Activated T-helper 1 cell treated with anti-CD3 and anti-CD28 coated beads, Interleukin-12 subunit alpha, Interleukin-12 subunit beta, Interleukin-2, Interleukin-4 antibody, amounts not matched to agents 30 ng/mL and 10 ng/mL and 1 ng/mL, durations not matched to agents 14 hours and 24 hours and 36 hours (primary cell): ENCODE measurements at regions not wholly inside any gene's neighbourhood (a gene's known extent, or its start where the extent isn't known, plus 50 kb on each side); places are given as distances from the start of the nearest gene placed in this dataset.

Experiments used
- DNase-seq: peaks from one replicate; pipeline ENCODE4 v3.0.0; 2021; ENCODE audit warnings: low spot score
- H3K27ac Mint-ChIP-seq: one replicate; pipeline ENCODE4 v1.8.0; 2021; ENCODE audit warnings: mild to moderate bottlenecking, mixed read lengths
- H3K27me3 Mint-ChIP-seq: one replicate; pipeline ENCODE4 v1.8.0; 2022; ENCODE audit warnings: mild to moderate bottlenecking, moderate library complexity, mixed read lengths; ENCODE audit not compliant: insufficient read depth
- H3K36me3 Mint-ChIP-seq: one replicate; pipeline ENCODE4 v1.8.0; 2021; ENCODE audit warnings: low read depth, mixed read lengths
- H3K4me1 Mint-ChIP-seq: one replicate; pipeline ENCODE4 v1.8.0; 2021; ENCODE audit warnings: low read depth, mixed read lengths
- H3K4me3 Mint-ChIP-seq: one replicate; pipeline ENCODE4 v1.8.0; 2021; ENCODE audit warnings: mild to moderate bottlenecking, moderate library complexity, mixed read lengths
- H3K9me3 Mint-ChIP-seq: one replicate; pipeline ENCODE4 v1.8.0; 2021; ENCODE audit warnings: mixed read lengths
- intact Hi-C: fragments of 100-400 bp; cut with micrococcal nuclease; formaldehyde crosslinking; loops from one replicate; pipeline ENCODE4 v1.15.1; 2024

DNA sequence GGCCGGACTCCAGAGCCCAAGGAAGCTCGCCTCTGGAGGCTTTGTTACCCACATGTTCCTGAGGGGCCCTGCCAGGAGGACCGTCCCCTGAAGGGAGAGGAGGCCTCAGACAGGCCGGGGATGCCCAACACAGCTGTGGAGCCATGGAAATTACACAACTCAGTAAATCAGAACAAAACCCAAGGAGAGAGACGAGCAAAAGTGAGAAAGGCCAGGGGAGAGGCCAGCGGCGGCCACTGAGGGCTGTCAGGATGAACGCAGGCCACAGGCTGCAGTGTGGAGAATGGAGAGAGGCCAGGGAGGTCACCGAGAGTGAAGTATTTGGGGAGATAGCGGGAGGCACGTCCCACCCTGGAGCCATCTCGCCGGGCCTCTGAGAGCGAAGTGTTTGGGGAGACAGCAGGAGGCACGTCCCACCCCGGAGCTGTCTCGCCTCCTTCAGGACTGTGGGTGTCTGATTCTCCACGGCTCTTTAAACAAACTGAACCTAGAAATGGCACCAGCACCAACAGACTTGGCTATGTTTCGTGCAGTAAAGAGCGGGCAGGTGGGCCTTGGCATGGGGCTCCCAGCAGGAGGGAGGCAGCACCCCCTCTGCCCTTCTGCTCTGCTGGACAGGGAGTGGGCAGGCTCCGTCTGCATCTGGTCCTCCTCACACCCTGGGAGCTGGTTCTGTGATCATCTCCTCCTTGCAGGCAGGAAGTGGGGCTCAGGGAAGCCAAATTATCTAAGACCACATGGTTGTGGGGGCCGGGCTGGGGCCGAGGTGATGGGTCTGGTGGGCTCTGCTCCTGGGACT is 91.0 kb downstream of the YTHDF1 start:
- Mint-ChIP-seq H3K27me3 (no peaks in the 10 kb centered on the region), H3K36me3 (no peaks in the 10 kb centered on the region), H3K9me3 (no peaks in the 10 kb centered on the region), H3K4me1 (no peaks in the 10 kb centered on the region), H3K27ac (no peak overlapping the region), H3K4me3 (no peak overlapping the region)
- intact Hi-C loops, result no loop called here
- no peak for DNase-seq

DNA sequence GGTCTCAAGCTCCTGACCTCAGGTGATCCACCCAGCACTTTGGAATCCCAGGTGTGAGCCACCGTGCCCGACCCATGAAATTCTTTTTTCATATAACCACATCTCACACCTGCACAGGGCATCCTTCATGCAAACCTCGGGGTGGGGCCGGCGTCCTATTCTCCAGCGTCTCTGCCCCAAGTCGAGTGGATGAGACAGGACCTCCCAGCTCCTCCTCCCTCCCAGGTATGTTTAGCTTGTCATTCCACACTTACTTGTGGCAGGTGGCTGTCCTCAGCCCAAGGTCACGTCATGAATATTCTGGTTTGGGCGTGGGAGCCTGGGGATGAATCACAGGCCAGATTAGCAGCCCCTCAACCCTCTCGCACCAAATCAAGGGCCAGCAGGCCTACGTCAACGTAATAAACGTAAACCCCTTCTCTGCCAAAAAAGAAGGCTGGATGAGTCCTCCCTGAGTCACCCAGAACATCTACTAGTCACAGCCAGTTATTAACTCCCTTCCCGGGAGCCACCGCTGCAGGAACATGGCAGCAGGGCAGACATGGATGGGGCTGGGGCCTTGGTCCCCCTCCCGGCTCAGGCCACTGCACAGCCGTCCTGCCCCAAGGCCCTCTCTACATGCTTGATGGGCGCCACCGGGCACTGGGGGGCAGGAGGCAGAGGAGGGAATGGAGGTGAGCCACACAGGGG is 91.7 kb downstream of the YTHDF1 start:
- intact Hi-C loops, result no loop called here
- Mint-ChIP-seq H3K4me1 (no peaks in the 10 kb centered on the region), H3K9me3 (no peaks in the 10 kb centered on the region), H3K27ac (no peak overlapping the region), H3K36me3 (no peaks in the 10 kb centered on the region), H3K27me3 (no peaks in the 10 kb centered on the region), H3K4me3 (no peak overlapping the region)
- DNase-seq, result no peak

DNA sequence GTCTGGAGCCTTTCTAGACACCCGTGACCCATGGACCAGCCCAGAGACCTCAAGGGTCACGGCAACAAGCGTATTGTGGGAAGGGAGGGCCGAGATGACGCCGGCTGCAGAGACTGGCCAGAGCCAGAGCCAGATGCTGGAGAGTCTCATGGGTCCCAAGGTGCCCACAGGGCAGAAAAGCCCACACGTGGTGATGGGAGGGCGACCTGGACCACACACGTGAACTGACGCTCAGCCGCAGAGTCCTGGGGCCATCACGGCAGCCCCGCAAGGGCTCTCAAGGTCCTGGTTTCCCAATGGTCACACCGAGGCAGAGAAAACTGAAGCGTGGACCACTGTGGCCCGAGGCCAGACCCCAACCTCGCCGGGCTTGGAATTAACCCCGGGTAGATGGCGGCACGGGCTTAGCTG is 92.6 kb downstream of the YTHDF1 start:
- Mint-ChIP-seq H3K36me3 (no peaks in the 10 kb centered on the region), H3K4me1 (no peaks in the 10 kb centered on the region), H3K27me3 (no peaks in the 10 kb centered on the region), H3K27ac (no peak overlapping the region), H3K4me3 (no peak overlapping the region), H3K9me3 (no peaks in the 10 kb centered on the region)
- no peak for DNase-seq
- intact Hi-C loops, result no loop called here

DNA sequence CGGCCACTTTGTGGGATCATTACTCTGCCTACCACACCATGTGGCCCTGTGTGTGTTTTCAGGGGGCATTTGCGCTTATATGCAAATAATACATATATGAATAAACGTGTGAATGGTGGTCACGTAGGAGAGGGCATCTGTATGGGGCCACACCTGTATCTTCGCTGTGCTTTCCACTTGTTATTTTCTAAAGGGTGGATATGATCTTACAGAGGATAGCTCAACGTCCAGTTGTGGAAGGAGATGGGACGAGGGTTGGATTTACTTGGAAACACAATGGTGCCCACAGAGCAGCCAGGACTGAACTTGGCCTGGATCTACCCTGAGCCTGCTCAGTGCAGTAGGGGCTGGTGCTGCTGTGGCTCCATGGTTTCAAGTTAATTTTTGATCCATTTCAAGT is 93.3 kb downstream of the YTHDF1 start:
- intact Hi-C loops, result no loop called here
- no peak for DNase-seq
- Mint-ChIP-seq H3K27ac (no peak overlapping the region), H3K36me3 (no peaks in the 10 kb centered on the region), H3K4me1 (no peaks in the 10 kb centered on the region), H3K4me3 (no peak overlapping the region), H3K27me3 (no peaks in the 10 kb centered on the region), H3K9me3 (no peaks in the 10 kb centered on the region)

DNA sequence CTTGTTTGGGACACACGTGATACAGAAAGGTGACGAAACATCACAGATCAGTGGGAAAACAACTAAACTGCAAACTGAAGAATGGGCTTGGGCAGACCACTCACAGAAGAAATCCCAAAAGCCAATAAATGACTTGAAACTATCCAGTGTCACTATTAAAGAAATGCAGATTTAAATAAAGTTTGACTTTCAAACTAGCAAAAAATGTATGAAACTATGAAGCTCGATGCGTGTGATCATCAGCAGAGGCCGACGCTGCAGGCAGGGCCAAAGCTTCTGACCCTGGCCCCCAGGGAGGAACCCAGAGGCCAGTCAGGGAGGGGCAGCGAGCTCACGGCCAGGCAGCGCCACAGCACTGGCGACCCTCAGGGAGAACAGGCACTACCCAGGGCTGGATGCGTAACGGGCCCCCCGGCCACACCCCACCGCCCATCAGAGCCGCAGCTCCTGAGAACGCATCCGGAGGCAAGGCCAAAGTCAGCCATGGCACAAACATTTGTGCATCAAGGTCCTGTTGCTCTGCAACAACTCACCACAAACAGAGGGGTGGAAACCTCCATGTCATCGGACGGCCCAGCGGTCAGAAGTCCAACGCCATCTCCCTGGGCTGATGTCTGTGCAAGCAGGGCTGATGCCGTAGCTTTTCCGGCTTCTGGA is 94.1 kb downstream of the YTHDF1 start:
- no peaks in the 10 kb centered on the region for H3K9me3 Mint-ChIP-seq
- peaks cover 2% of the 10 kb centered on the region for H3K27me3 Mint-ChIP-seq
- H3K27ac Mint-ChIP-seq, result no peak overlapping the region
- intact Hi-C loops, result no loop called here
- no peaks in the 10 kb centered on the region for H3K36me3 Mint-ChIP-seq
- no peak for DNase-seq
- H3K4me3 Mint-ChIP-seq, result no peak overlapping the region
- no peaks in the 10 kb centered on the region for H3K4me1 Mint-ChIP-seq

GRCh38 chr20:63121246-63121645 is 94.7 kb downstream of the YTHDF1 start:
- DNase-seq, result no peak
- H3K4me1 Mint-ChIP-seq, result no peaks in the 10 kb centered on the region
- intact Hi-C loops, result no loop called here
- no peaks in the 10 kb centered on the region for H3K36me3 Mint-ChIP-seq
- no peak overlapping the region for H3K4me3 Mint-ChIP-seq
- no peaks in the 10 kb centered on the region for H3K9me3 Mint-ChIP-seq
- peaks cover 4% of the 10 kb centered on the region for H3K27me3 Mint-ChIP-seq
- no peak overlapping the region for H3K27ac Mint-ChIP-seq

DNA sequence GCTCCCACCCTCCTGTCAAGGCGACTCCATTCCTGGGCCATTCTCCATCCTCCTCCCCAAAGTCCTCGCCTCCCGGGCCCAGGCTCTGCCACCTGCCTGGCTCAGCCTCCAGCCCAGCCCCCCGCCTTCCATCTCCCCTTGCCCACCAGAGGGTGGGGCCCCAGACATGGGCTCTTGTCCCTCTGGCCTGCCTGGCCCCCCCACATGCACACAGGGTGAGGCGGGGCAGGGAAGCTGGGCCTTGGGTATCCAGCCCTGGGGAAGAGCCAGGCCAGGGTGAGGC is 95.2 kb downstream of the YTHDF1 start:
- no peaks in the 10 kb centered on the region for H3K9me3 Mint-ChIP-seq
- intact Hi-C loops, result no loop called here
- no peak overlapping the region for H3K27ac Mint-ChIP-seq
- no peaks in the 10 kb centered on the region for H3K4me1 Mint-ChIP-seq
- no peak for DNase-seq
- H3K4me3 Mint-ChIP-seq, result no peak overlapping the region
- H3K27me3 Mint-ChIP-seq, result peaks cover 7% of the 10 kb centered on the region
- H3K36me3 Mint-ChIP-seq, result no peaks in the 10 kb centered on the region

DNA sequence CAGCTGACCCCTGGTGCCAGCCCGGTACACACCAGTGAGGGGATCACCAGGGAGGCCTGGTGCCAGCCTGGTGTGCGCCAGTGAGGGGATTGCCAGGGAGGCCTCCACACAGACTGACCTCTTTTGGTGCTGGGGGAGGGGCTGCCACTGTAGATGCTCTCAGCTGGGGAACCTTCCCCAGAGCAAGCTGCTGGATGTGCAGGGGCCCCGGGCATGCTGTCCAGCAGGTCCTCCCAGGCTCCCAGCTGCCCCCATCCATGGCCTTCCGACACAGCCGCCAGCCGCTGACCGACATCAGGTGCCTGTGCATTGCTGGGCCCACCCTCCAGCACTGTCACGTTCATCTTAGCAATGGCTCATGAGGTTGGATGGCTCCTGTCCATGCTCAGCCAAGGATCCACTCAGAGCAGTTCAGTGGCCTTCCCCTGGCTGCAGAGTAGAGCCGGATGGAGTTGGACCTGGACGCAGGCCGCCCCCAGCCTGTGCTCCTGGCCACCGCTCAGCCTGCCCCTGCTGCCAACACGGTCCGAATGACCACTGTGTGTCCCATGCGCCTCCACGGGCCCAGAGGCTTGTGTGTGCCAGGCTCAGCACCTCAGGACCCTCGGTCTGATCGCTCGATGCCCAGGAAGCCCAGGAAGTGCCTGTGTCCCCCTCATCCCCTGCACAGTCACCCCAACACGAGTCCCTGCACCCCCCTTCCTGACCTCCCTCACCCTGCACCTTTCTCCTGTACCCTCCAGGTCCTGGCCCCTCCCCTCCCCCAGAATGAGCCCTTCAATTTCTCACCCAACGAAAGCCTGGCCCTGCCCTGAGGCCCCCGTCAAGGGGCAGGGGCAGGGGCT is 95.7 kb downstream of the YTHDF1 start:
- H3K36me3 Mint-ChIP-seq, result no peaks in the 10 kb centered on the region
- no peaks in the 10 kb centered on the region for H3K4me1 Mint-ChIP-seq
- H3K27me3 Mint-ChIP-seq, result peaks cover 7% of the 10 kb centered on the region
- H3K27ac Mint-ChIP-seq, result no peak overlapping the region
- no peak for DNase-seq
- intact Hi-C loops, result no loop called here
- H3K4me3 Mint-ChIP-seq, result no peak overlapping the region
- H3K9me3 Mint-ChIP-seq, result no peaks in the 10 kb centered on the region

- H3K27me3 Mint-ChIP-seq, result peaks cover 12% of the 10 kb centered on the region
- H3K4me1 Mint-ChIP-seq, result no peaks in the 10 kb centered on the region
- DNase-seq, result no peak
- no peaks in the 10 kb centered on the region for H3K9me3 Mint-ChIP-seq
- no peaks in the 10 kb centered on the region for H3K36me3 Mint-ChIP-seq
- no peak overlapping the region for H3K4me3 Mint-ChIP-seq
- intact Hi-C loops, result no loop called here
- H3K27ac Mint-ChIP-seq, result no peak overlapping the region
Measured at GRCh38 chr20:63119121-63119962, 96.6 kb downstream of the YTHDF1 start.

GRCh38 chr20:63118303-63119120 is 97.4 kb downstream of the YTHDF1 start:
- Mint-ChIP-seq H3K4me3 (no peak overlapping the region), H3K36me3 (no peaks in the 10 kb centered on the region), H3K9me3 (no peaks in the 10 kb centered on the region), H3K27ac (no peak overlapping the region), H3K27me3 (peaks cover 12% of the 10 kb centered on the region), H3K4me1 (no peaks in the 10 kb centered on the region)
- DNase-seq, result no peak
- intact Hi-C loops, result no loop called here

- no peak overlapping the region for H3K4me3 Mint-ChIP-seq
- no peaks in the 10 kb centered on the region for H3K9me3 Mint-ChIP-seq
- no peak overlapping the region for H3K27ac Mint-ChIP-seq
- DNase-seq, result no peak
- H3K27me3 Mint-ChIP-seq, result peaks cover 12% of the 10 kb centered on the region
- H3K36me3 Mint-ChIP-seq, result no peaks in the 10 kb centered on the region
- intact Hi-C loops, result no loop called here
- H3K4me1 Mint-ChIP-seq, result no peaks in the 10 kb centered on the region
Measured at GRCh38 chr20:63117661-63118302, 98.1 kb downstream of the YTHDF1 start.
